Uterus (tissue), 3 donors: ENCODE measurements at regions not wholly inside any gene's neighbourhood (a gene's known extent, or its start where the extent isn't known, plus 50 kb on each side); places are given as distances from the start of the nearest gene placed in this dataset.

ENCODE experiments used
- DNase-seq, 2 donors: peaks; one replicate each; pipeline ENCODE4 v3.0.0-alpha.2; 2019 to 2020
- H3K27ac ChIP-seq, 2 donors: fragments of 200-600 bp; sonication (generic); 1 replicate in 1 of 2; 2 replicates in 1 of 2; pipeline ENCODE4 v1.5.1; 2016 to 2018
- H3K27me3 ChIP-seq, 2 donors: fragments of 200-600 bp; sonication (generic); one replicate each; pipeline ENCODE4 v1.5.1; 2018 to 2019; ENCODE audit warnings: control low read depth in 1 of 2
- H3K36me3 ChIP-seq, 2 donors: fragments of 200-600 bp; sonication (generic); one replicate each; pipeline ENCODE4 v1.5.1; 2019; ENCODE audit warnings: control low read depth in 1 of 2
- H3K4me1 ChIP-seq, 2 donors: fragments of 200-600 bp; sonication (generic); one replicate each; pipeline ENCODE4 v1.5.1; 2018 to 2019; ENCODE audit warnings: control low read depth in 1 of 2
- H3K4me3 ChIP-seq, 2 donors: fragments of 200-600 bp; sonication (generic); 1 replicate in 1 of 2; 2 replicates in 1 of 2; pipeline ENCODE4 v1.5.1; 2018 to 2019; ENCODE audit warnings: mild to moderate bottlenecking in 1 of 2
- H3K9me3 ChIP-seq, 2 donors: fragments of 200-600 bp; sonication (generic); one replicate each; pipeline ENCODE4 v1.5.1; 2019; ENCODE audit warnings: control low read depth in 1 of 2
- POLR2A ChIP-seq, 2 donors: fragments of 450-650 bp; IDR thresholded peaks; one replicate each; pipeline ENCODE4 v1.6.1; 2016; ENCODE audit warnings: antibody characterized with exemption in 2 of 2, mild to moderate bottlenecking in 1 of 2, moderate library complexity in 1 of 2
- intact Hi-C: fragments of 100-400 bp; cut with DNase I; formaldehyde crosslinking; loops from one replicate; pipeline ENCODE4 v1.15.1; 2023; ENCODE audit warnings: low total_unique reads
- TF ChIP-seq, protein P1 (sequence below), 4 experiments: fragments of 200-600 bp in 2 of 4; fragments of 450-650 bp in 2 of 4; sonication (generic) in 2 of 4; IDR thresholded peaks; one replicate each; pipeline ENCODE4 v1.5.1; 2016 to 2019; ENCODE audit warnings: antibody characterized with exemption in 4 of 4, mild to moderate bottlenecking in 2 of 4, moderate library complexity in 1 of 4
- donor health status: DM: yes; HTN: yes; CAD: no.

DNA sequence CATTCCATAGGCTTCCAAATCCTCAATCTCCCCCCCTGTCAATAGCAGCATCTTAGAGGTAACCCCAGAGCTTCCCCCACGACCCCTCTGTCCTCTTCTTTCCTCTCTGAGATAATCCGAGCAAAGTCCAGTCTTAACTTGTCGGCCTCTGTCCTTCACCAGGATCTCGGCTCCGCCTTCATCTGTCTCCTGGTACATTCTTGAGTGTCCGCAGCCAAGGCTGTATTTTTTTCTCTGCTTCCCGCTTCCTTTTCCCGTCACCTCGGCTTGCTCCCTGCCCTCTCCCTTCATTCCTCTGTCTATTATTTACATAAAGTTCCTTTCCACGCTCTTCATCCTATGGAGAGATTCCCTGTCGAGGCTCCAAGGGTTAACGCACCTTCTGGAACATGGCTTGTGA lies 153.9 kb upstream of the GSC start:
- Histone ChIP-seq H3K27me3 (no peaks in the 10 kb centered on the region), H3K27ac (no peak overlapping the region), H3K4me1 (no peaks in the 10 kb centered on the region), H3K4me3 (no peak overlapping the region), H3K9me3 (no peaks in the 10 kb centered on the region), H3K36me3 (no peaks in the 10 kb centered on the region)
- DNase-seq, result no peak
- intact Hi-C loops, result no loop called here
- TF ChIP-seq, protein P1, sequence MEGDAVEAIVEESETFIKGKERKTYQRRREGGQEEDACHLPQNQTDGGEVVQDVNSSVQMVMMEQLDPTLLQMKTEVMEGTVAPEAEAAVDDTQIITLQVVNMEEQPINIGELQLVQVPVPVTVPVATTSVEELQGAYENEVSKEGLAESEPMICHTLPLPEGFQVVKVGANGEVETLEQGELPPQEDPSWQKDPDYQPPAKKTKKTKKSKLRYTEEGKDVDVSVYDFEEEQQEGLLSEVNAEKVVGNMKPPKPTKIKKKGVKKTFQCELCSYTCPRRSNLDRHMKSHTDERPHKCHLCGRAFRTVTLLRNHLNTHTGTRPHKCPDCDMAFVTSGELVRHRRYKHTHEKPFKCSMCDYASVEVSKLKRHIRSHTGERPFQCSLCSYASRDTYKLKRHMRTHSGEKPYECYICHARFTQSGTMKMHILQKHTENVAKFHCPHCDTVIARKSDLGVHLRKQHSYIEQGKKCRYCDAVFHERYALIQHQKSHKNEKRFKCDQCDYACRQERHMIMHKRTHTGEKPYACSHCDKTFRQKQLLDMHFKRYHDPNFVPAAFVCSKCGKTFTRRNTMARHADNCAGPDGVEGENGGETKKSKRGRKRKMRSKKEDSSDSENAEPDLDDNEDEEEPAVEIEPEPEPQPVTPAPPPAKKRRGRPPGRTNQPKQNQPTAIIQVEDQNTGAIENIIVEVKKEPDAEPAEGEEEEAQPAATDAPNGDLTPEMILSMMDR (IDR thresholded peaks at IDR 0.05), result no peak
- no peak for TF ChIP-seq POLR2A (IDR thresholded peaks at IDR 0.05)

DNA sequence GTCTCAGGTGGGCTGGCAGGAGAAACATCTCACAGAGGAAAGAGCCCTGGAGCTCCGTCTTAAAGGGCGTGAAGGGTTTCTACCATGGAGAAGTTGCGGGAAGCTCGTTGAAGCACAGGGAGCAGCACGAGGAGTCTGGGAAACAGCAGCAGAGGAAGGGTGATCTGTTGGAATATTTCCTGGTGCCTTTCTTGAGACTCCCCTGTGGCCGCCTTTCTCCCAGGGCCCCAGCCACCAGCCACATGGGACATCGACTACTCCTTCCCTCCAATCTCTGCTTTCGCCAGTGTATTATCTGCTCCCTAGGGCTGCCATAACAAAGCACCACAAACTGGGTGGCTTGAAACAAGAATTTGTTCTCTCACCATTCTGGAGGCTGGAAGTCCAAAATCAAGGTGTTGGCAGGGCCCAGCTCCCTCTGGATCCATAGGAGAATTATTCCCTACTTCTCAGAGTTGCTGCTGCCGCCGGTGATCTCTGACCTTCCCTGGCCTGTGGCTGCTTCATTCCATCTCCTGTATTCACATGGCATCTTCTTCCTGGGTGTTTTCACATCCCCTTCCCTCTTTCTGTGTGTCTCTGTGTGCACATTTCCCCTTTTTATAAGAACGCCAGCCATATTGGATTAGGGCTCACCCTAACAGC lies 152.8 kb upstream of the GSC start:
- no peaks in the 10 kb centered on the region for H3K36me3 ChIP-seq
- H3K4me3 ChIP-seq, result no peak overlapping the region
- H3K9me3 ChIP-seq, result no peaks in the 10 kb centered on the region
- H3K27me3 ChIP-seq, result no peaks in the 10 kb centered on the region
- H3K27ac ChIP-seq, result no peak overlapping the region
- DNase-seq, result no peak
- intact Hi-C loops, result no loop called here
- TF ChIP-seq, protein P1 (IDR thresholded peaks at IDR 0.05), result no peak
- no peak for TF ChIP-seq POLR2A (IDR thresholded peaks at IDR 0.05)
- H3K4me1 ChIP-seq, result no peaks in the 10 kb centered on the region

DNA sequence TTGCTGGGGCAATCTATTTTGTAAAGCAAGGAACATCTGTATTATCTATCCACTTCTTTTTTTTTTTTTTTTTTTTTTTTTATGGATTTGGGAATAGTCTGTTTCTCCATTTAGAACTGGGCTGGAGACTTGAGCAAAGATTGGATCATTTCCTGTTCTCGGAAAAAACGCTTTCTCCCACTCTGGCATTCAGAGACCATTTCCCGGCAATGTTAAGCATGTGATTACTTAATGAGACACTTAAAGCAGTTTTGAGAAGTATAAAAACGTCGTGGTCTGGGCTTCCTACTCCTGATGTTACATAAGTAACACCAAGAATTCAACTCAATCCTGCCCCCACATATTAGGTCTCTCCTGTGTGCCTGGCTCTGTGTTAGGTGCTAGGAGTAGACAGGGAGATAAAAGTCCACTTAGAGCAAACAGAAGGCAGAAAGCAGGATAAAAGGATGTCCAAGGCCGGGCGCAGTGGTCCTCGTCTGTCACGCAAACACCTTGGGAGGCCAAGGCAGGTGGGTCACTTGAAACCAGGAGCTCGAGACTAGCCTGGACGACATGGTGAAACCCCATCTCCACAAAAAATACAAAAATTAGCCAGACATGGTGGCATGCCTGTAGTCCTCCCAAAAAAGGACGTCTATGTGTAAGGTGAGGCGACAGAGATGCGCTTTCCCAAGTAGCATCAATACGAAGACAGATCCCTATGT lies 152.1 kb upstream of the GSC start:
- H3K9me3 ChIP-seq, result no peaks in the 10 kb centered on the region
- no peak overlapping the region for H3K4me3 ChIP-seq
- no peaks in the 10 kb centered on the region for H3K4me1 ChIP-seq
- DNase-seq, result no peak
- no peak overlapping the region for H3K27ac ChIP-seq
- H3K27me3 ChIP-seq, result no peaks in the 10 kb centered on the region
- intact Hi-C loops, result no loop called here
- H3K36me3 ChIP-seq, result no peaks in the 10 kb centered on the region
- TF ChIP-seq, protein P1 (IDR thresholded peaks at IDR 0.05), result no peak
- no peak for TF ChIP-seq POLR2A (IDR thresholded peaks at IDR 0.05)

DNA sequence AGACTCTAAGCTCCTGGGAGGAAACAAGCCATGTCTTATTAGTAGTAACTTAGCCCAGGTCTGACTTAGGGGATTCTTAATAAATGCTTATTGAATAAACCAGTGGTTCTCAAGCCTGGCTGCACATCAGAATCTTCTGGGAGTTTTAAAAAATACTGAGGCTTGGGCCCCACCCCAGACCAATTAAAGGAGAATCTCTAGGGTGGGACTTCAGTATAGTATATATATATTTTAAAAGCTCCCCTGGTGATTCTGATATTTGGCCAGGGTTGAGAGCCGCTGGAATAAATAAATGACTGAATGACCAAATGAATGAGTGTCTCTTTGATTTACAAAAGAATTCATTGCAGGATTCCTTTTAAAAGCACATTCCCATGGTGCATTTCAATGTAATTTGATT lies 151.5 kb upstream of the GSC start:
- TF ChIP-seq, protein P1 (IDR thresholded peaks at IDR 0.05), result no peak
- no peak for TF ChIP-seq POLR2A (IDR thresholded peaks at IDR 0.05)
- Histone ChIP-seq H3K4me3 (no peak overlapping the region), H3K27ac (no peak overlapping the region), H3K9me3 (no peaks in the 10 kb centered on the region), H3K27me3 (no peaks in the 10 kb centered on the region), H3K36me3 (no peaks in the 10 kb centered on the region), H3K4me1 (no peaks in the 10 kb centered on the region)
- no peak for DNase-seq
- intact Hi-C loops, result no loop called here

DNA sequence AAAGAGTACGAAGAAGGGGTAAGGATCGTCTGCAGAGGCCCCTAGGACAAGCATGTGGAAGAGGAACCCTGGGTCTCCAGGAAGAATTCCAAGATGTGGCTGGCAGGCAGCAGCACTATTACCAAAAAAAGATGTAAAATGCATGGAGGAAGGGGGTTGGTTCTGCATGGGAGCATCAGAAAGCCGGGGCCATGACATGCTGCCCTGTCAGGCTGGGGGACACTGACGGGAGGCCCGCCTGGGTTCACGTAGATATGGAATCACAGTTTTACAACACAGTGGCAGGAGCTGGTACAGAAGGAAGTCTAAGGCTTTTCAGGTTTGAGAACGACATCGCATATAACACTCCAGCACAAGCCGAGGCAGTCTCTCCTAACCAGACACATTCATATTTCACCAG lies 150.0 kb upstream of the GSC start:
- H3K27ac ChIP-seq, result no peak overlapping the region
- no peaks in the 10 kb centered on the region for H3K36me3 ChIP-seq
- H3K4me3 ChIP-seq, result no peak overlapping the region
- no peak for DNase-seq
- no peaks in the 10 kb centered on the region for H3K4me1 ChIP-seq
- intact Hi-C loops, result no loop called here
- TF ChIP-seq, protein P1 (IDR thresholded peaks at IDR 0.05), result no peak
- no peak for TF ChIP-seq POLR2A (IDR thresholded peaks at IDR 0.05)
- no peaks in the 10 kb centered on the region for H3K9me3 ChIP-seq
- no peaks in the 10 kb centered on the region for H3K27me3 ChIP-seq
